Myocyte (in vitro differentiated cells): ENCODE measurements at regions not wholly inside any gene's neighbourhood (a gene's known extent, or its start where the extent isn't known, plus 50 kb on each side); places are given as distances from the start of the nearest gene placed in this dataset.
"Not testable (repeated sequence)": the region's sequence is repeated elsewhere in the genome, so short reads cannot be mapped to it uniquely, and the experiment has no call there.

Experiments used
- DNase-seq: peaks from one replicate; pipeline ENCODE4 v3.0.0-alpha.2; 2012; ENCODE audit warnings: low read depth

- not testable (repeated sequence) for DNase-seq
Observed at GRCh38 chr1:83406693-83407371, 592.1 kb downstream of the TTLL7 start.

- not testable (repeated sequence) for DNase-seq
Observed at GRCh38 chr1:83405789-83406188, 593.1 kb downstream of the TTLL7 start.

- not testable (repeated sequence) for DNase-seq
Observed at GRCh38 chr1:83403500-83403899, 595.4 kb downstream of the TTLL7 start.

GRCh38 chr1:83401146-83401545 lies 597.8 kb downstream of the TTLL7 start:
- not testable (repeated sequence) for DNase-seq

GRCh38 chr1:83400173-83400572 lies 598.8 kb downstream of the TTLL7 start:
- not testable (repeated sequence) for DNase-seq

GRCh38 chr1:83398125-83398524 lies 600.8 kb downstream of the TTLL7 start:
- not testable (repeated sequence) for DNase-seq

- peak; percentile 11 for DNase-seq
Observed at GRCh38 chr1:83395130-83395529, 603.8 kb downstream of the TTLL7 start.

GRCh38 chr1:83386946-83387345 lies 612.0 kb downstream of the TTLL7 start:
- not testable (repeated sequence) for DNase-seq

- DNase-seq, result not testable (repeated sequence)
Observed at GRCh38 chr1:83383107-83383506, 615.8 kb downstream of the TTLL7 start.

GRCh38 chr1:83373018-83373417 lies 625.9 kb downstream of the TTLL7 start:
- DNase-seq, result not testable (repeated sequence)

GRCh38 chr1:83369853-83370252 lies 629.1 kb downstream of the TTLL7 start:
- DNase-seq, result not testable (repeated sequence)

GRCh38 chr1:83365320-83365719 lies 633.6 kb downstream of the TTLL7 start:
- not testable (repeated sequence) for DNase-seq

- not testable (repeated sequence) for DNase-seq
Observed at GRCh38 chr1:83345375-83345774, 653.6 kb downstream of the TTLL7 start.

- not testable (repeated sequence) for DNase-seq
Observed at GRCh38 chr1:83343767-83344166, 655.2 kb downstream of the TTLL7 start.

GRCh38 chr1:83342995-83343394 lies 655.9 kb downstream of the TTLL7 start:
- not testable (repeated sequence) for DNase-seq

- not testable (repeated sequence) for DNase-seq
Observed at GRCh38 chr1:83332308-83332707, 666.6 kb downstream of the TTLL7 start.

GRCh38 chr1:83318366-83318765 lies 680.6 kb downstream of the TTLL7 start:
- DNase-seq, result no peak

GRCh38 chr1:83315446-83315845 lies 683.5 kb downstream of the TTLL7 start:
- DNase-seq, result not testable (repeated sequence)

- DNase-seq, result not testable (repeated sequence)
Observed at GRCh38 chr1:83310161-83310560, 688.8 kb downstream of the TTLL7 start.

GRCh38 chr1:83309035-83309434 lies 689.9 kb downstream of the TTLL7 start:
- not testable (repeated sequence) for DNase-seq

GRCh38 chr1:83306811-83307210 lies 692.1 kb downstream of the TTLL7 start:
- not testable (repeated sequence) for DNase-seq

- DNase-seq, result not testable (repeated sequence)
Observed at GRCh38 chr1:83295594-83295993, 703.3 kb downstream of the TTLL7 start.

- not testable (repeated sequence) for DNase-seq
Observed at GRCh38 chr1:83287391-83287790, 711.5 kb downstream of the TTLL7 start.
